HepG2 (cell line): ENCODE measurements at regions not wholly inside any gene's neighbourhood (a gene's known extent, or its start where the extent isn't known, plus 50 kb on each side); places are given as distances from the start of the nearest gene placed in this dataset.

Experiments used
- PITX1 ChIP-seq: sonication (generic); formaldehyde crosslinking; IDR thresholded peaks from 2 replicates; pipeline ENCODE4 v1.5.1; 2020; ENCODE audit warnings: mild to moderate bottlenecking, missing genetic modification reagents
- TAF1 ChIP-seq: sonication (generic); formaldehyde crosslinking; IDR thresholded peaks from 2 replicates; pipeline ENCODE4 v1.4.0; 2020; ENCODE audit warnings: missing genetic modification reagents
- ZBTB21 ChIP-seq: sonication (generic); formaldehyde crosslinking; IDR thresholded peaks from 2 replicates; pipeline ENCODE4 v1.4.0; 2020; ENCODE audit warnings: missing genetic modification reagents
- ZNF30 ChIP-seq: sonication (generic); formaldehyde crosslinking; IDR thresholded peaks from 2 replicates; pipeline ENCODE4 v1.5.0; 2020; ENCODE audit warnings: mild to moderate bottlenecking, missing genetic modification reagents
- ZNF354B ChIP-seq: sonication (generic); formaldehyde crosslinking; IDR thresholded peaks from 2 replicates; pipeline ENCODE4 v1.8.0; 2022; ENCODE audit warnings: mild to moderate bottlenecking, missing genetic modification reagents
- ZNF629 ChIP-seq: sonication (generic); formaldehyde crosslinking; conservative IDR thresholded peaks from 2 replicates; pipeline ENCODE4 v1.5.0; 2020; ENCODE audit warnings: missing genetic modification reagents
- ZNF644 ChIP-seq: IDR thresholded peaks from 2 replicates; pipeline ENCODE4 v1.6.1; 2016; ENCODE audit warnings: low read depth
- ZSCAN30 ChIP-seq: sonication (generic); formaldehyde crosslinking; IDR thresholded peaks from 2 replicates; pipeline ENCODE4 v1.5.0; 2020; ENCODE audit warnings: mild to moderate bottlenecking, missing genetic modification reagents
- TF ChIP-seq, protein P1 (sequence below): sonication (generic); formaldehyde crosslinking; IDR thresholded peaks from 2 replicates; pipeline ENCODE4 v1.4.0; 2020; ENCODE audit warnings: missing genetic modification reagents, borderline replicate concordance
- TF ChIP-seq, protein P2 (sequence below): sonication (generic); formaldehyde crosslinking; IDR thresholded peaks from 2 replicates; pipeline ENCODE4 v1.5.0; 2020; ENCODE audit warnings: mild to moderate bottlenecking, missing genetic modification reagents, moderate library complexity
- TF ChIP-seq, protein P3 (sequence below): sonication (generic); IDR thresholded peaks from 2 replicates; pipeline ENCODE4 v1.6.1; 2016; ENCODE audit warnings: low read depth, borderline replicate concordance

DNA sequence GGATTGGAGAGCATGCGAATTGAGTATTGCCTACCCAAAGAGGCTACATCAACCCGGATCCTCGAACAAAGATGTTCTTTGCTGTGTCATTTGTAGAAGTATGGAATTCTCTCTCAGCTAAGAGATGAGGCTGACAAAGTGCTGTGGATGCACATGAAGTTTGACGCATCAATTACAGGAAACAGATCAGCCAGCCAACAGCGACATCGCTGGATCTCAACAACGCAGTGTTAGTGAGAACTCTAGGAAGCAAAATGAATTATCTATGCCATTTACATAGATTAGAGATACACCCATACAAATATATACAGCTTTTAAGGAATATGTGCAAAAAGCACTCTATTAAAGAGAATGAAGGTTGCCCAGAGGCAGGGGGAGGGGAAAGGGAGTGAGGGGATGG lies 160.6 kb upstream of the RGMA start:
- no peak for TF ChIP-seq ZNF629 (CRISPR knock-in tag)
- TF ChIP-seq ZNF354B (CRISPR knock-in tag) = no peak
- no peak for TF ChIP-seq ZNF30
- no peak for TF ChIP-seq ZNF644 (CRISPR knock-in tag)
- no peak for TF ChIP-seq ZSCAN30 (CRISPR knock-in tag)
- TF ChIP-seq, protein P1, sequence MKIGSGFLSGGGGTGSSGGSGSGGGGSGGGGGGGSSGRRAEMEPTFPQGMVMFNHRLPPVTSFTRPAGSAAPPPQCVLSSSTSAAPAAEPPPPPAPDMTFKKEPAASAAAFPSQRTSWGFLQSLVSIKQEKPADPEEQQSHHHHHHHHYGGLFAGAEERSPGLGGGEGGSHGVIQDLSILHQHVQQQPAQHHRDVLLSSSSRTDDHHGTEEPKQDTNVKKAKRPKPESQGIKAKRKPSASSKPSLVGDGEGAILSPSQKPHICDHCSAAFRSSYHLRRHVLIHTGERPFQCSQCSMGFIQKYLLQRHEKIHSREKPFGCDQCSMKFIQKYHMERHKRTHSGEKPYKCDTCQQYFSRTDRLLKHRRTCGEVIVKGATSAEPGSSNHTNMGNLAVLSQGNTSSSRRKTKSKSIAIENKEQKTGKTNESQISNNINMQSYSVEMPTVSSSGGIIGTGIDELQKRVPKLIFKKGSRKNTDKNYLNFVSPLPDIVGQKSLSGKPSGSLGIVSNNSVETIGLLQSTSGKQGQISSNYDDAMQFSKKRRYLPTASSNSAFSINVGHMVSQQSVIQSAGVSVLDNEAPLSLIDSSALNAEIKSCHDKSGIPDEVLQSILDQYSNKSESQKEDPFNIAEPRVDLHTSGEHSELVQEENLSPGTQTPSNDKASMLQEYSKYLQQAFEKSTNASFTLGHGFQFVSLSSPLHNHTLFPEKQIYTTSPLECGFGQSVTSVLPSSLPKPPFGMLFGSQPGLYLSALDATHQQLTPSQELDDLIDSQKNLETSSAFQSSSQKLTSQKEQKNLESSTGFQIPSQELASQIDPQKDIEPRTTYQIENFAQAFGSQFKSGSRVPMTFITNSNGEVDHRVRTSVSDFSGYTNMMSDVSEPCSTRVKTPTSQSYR (CRISPR knock-in tag) = no peak
- TF ChIP-seq ZBTB21 (CRISPR knock-in tag) = no peak
- TF ChIP-seq, protein P2, sequence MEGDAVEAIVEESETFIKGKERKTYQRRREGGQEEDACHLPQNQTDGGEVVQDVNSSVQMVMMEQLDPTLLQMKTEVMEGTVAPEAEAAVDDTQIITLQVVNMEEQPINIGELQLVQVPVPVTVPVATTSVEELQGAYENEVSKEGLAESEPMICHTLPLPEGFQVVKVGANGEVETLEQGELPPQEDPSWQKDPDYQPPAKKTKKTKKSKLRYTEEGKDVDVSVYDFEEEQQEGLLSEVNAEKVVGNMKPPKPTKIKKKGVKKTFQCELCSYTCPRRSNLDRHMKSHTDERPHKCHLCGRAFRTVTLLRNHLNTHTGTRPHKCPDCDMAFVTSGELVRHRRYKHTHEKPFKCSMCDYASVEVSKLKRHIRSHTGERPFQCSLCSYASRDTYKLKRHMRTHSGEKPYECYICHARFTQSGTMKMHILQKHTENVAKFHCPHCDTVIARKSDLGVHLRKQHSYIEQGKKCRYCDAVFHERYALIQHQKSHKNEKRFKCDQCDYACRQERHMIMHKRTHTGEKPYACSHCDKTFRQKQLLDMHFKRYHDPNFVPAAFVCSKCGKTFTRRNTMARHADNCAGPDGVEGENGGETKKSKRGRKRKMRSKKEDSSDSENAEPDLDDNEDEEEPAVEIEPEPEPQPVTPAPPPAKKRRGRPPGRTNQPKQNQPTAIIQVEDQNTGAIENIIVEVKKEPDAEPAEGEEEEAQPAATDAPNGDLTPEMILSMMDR (CRISPR knock-in tag) = no peak
- TF ChIP-seq TAF1 (CRISPR knock-in tag) = no peak
- TF ChIP-seq PITX1 = no peak
- TF ChIP-seq, protein P3, sequence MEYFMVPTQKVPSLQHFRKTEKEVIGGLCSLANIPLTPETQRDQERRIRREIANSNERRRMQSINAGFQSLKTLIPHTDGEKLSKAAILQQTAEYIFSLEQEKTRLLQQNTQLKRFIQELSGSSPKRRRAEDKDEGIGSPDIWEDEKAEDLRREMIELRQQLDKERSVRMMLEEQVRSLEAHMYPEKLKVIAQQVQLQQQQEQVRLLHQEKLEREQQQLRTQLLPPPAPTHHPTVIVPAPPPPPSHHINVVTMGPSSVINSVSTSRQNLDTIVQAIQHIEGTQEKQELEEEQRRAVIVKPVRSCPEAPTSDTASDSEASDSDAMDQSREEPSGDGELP = no peak
